ENCODE measurements at regions not wholly inside any gene's neighbourhood (a gene's known extent, or its start where the extent isn't known, plus 50 kb on each side); places are given as distances from the start of the nearest gene placed in this dataset.
"Not testable (repeated sequence)": the region's sequence is repeated elsewhere in the genome, so short reads cannot be mapped to it uniquely, and the experiment has no call there.

- no peaks in the 10 kb centered on the region for H3K79me2 ChIP-seq (ENCODE audit: control insufficient read depth, insufficient read depth, low read length, poor library complexity)
- no peaks in the 10 kb centered on the region for H3K79me1 ChIP-seq (ENCODE audit: low read length)
- H2AFZ ChIP-seq (ENCODE audit: insufficient read depth, low read length, poor library complexity) = no peak overlapping the region
- no peak overlapping the region for H4K8ac ChIP-seq (ENCODE audit: low read depth, low read length)
- no peak overlapping the region for H3K4me3 ChIP-seq (ENCODE audit: low read depth, low read length)
- no peaks in the 10 kb centered on the region for H3K9me3 ChIP-seq (ENCODE audit: insufficient read depth, low read depth, low read length)
- no peak overlapping the region for H3K23ac ChIP-seq (ENCODE audit: low read length)
- H3K4me2 ChIP-seq (ENCODE audit: low read length) = no peak overlapping the region
- no peak overlapping the region for H2BK120ac ChIP-seq (ENCODE audit: insufficient read depth, low read length, poor library complexity)
- no peak for DNase-seq
- no peak overlapping the region for H3K18ac ChIP-seq (ENCODE audit: low read length)
- no peak overlapping the region for H3K27ac ChIP-seq (ENCODE audit: low read depth, low read length)
- no peak overlapping the region for H2AK5ac ChIP-seq (ENCODE audit: low read length)
- no peak overlapping the region for H2BK12ac ChIP-seq (ENCODE audit: low read length)
- H3K27me3 ChIP-seq (ENCODE audit: insufficient read depth, low read length) = no peaks in the 10 kb centered on the region
- no peak overlapping the region for H3K14ac ChIP-seq (ENCODE audit: low read length)
- no peak overlapping the region for H3K9ac ChIP-seq (ENCODE audit: low read length)
- no peaks in the 10 kb centered on the region for H3K36me3 ChIP-seq (ENCODE audit: control insufficient read depth in 1 of 2, insufficient read depth in 2 of 2, low read length in 2 of 2)
- no peak overlapping the region for H4K91ac ChIP-seq (ENCODE audit: low read depth, low read length)
- H4K12ac ChIP-seq (ENCODE audit: low read depth, low read length) = no peak overlapping the region
- no peak overlapping the region for H3K4ac ChIP-seq (ENCODE audit: low read depth, low read length)
- no peaks in the 10 kb centered on the region for H3K4me1 ChIP-seq (ENCODE audit: control insufficient read depth in 1 of 2, insufficient read depth in 2 of 2, low read length in 2 of 2)
- no CpG with 5 or more reads among the region's 11 CpGs for WGBS (ENCODE audit: extremely low coverage, insufficient coverage, insufficient read length)
- no peak overlapping the region for H2BK5ac ChIP-seq (ENCODE audit: low read depth, low read length, poor library complexity)
These were observed 187.1 kb downstream of the TMEM114 start for GRCh38 chr16:8402981-8403843.

DNA sequence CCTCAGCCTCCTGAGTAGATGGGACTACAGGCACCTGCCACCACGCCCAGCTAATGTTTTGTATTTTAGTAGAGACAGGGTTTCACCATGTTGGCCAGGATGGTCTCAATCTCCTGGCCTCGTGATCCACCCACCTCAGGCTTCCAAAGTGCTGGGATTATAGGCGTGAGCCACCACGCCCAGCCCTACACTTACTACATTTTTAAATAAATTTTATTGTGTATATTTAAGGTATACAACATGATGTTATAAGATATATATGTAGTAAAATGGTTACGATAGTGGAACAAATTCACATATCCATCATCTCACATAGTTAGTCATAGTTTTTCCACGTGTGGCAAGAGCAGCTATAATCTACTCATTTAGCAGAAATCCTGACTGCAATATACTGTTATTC, 189.6 kb downstream of the TMEM114 start:
- not testable (repeated sequence) for H2BK12ac ChIP-seq (ENCODE audit: low read length); H3K79me1 ChIP-seq (ENCODE audit: low read length); H2AFZ ChIP-seq (ENCODE audit: insufficient read depth, low read length, poor library complexity); H3K23ac ChIP-seq (ENCODE audit: low read length); H3K79me2 ChIP-seq (ENCODE audit: control insufficient read depth, insufficient read depth, low read length, poor library complexity); H2AK5ac ChIP-seq (ENCODE audit: low read length); H3K4me2 ChIP-seq (ENCODE audit: low read length); H2BK120ac ChIP-seq (ENCODE audit: insufficient read depth, low read length, poor library complexity); H3K27me3 ChIP-seq (ENCODE audit: insufficient read depth, low read length); DNase-seq; H3K18ac ChIP-seq (ENCODE audit: low read length); H3K9me3 ChIP-seq (ENCODE audit: insufficient read depth, low read depth, low read length); H4K91ac ChIP-seq (ENCODE audit: low read depth, low read length); H3K4me1 ChIP-seq (ENCODE audit: control insufficient read depth in 1 of 2, insufficient read depth in 2 of 2, low read length in 2 of 2); H3K27ac ChIP-seq (ENCODE audit: low read depth, low read length); H4K8ac ChIP-seq (ENCODE audit: low read depth, low read length); H2BK5ac ChIP-seq (ENCODE audit: low read depth, low read length, poor library complexity); H4K12ac ChIP-seq (ENCODE audit: low read depth, low read length); H3K14ac ChIP-seq (ENCODE audit: low read length); H3K4me3 ChIP-seq (ENCODE audit: low read depth, low read length); H3K36me3 ChIP-seq (ENCODE audit: control insufficient read depth in 1 of 2, insufficient read depth in 2 of 2, low read length in 2 of 2); H3K9ac ChIP-seq (ENCODE audit: low read length); H3K4ac ChIP-seq (ENCODE audit: low read depth, low read length)
- no CpG with 5 or more reads among the region's 6 CpGs for WGBS (ENCODE audit: extremely low coverage, insufficient coverage, insufficient read length)

GRCh38 chr16:8398548-8398947, 191.8 kb downstream of the TMEM114 start:
- no peak overlapping the region for H3K4me2 ChIP-seq (ENCODE audit: low read length)
- H3K18ac ChIP-seq (ENCODE audit: low read length) = no peak overlapping the region
- H4K91ac ChIP-seq (ENCODE audit: low read depth, low read length) = no peak overlapping the region
- H3K4ac ChIP-seq (ENCODE audit: low read depth, low read length) = no peak overlapping the region
- no peak for DNase-seq
- H3K36me3 ChIP-seq (ENCODE audit: control insufficient read depth in 1 of 2, insufficient read depth in 2 of 2, low read length in 2 of 2) = no peaks in the 10 kb centered on the region
- no peaks in the 10 kb centered on the region for H3K4me1 ChIP-seq (ENCODE audit: control insufficient read depth in 1 of 2, insufficient read depth in 2 of 2, low read length in 2 of 2)
- H3K79me1 ChIP-seq (ENCODE audit: low read length) = no peaks in the 10 kb centered on the region
- no peaks in the 10 kb centered on the region for H3K79me2 ChIP-seq (ENCODE audit: control insufficient read depth, insufficient read depth, low read length, poor library complexity)
- no peak overlapping the region for H2BK12ac ChIP-seq (ENCODE audit: low read length)
- no peak overlapping the region for H3K9ac ChIP-seq (ENCODE audit: low read length)
- no peak overlapping the region for H2AK5ac ChIP-seq (ENCODE audit: low read length)
- no peak overlapping the region for H4K12ac ChIP-seq (ENCODE audit: low read depth, low read length)
- no peak overlapping the region for H2BK120ac ChIP-seq (ENCODE audit: insufficient read depth, low read length, poor library complexity)
- H3K23ac ChIP-seq (ENCODE audit: low read length) = no peak overlapping the region
- no CpG with 5 or more reads among the region's 2 CpGs for WGBS (ENCODE audit: extremely low coverage, insufficient coverage, insufficient read length)
- no peak overlapping the region for H3K4me3 ChIP-seq (ENCODE audit: low read depth, low read length)
- no peak overlapping the region for H3K14ac ChIP-seq (ENCODE audit: low read length)
- H2AFZ ChIP-seq (ENCODE audit: insufficient read depth, low read length, poor library complexity) = no peak overlapping the region
- H3K27me3 ChIP-seq (ENCODE audit: insufficient read depth, low read length) = no peaks in the 10 kb centered on the region
- no peak overlapping the region for H3K27ac ChIP-seq (ENCODE audit: low read depth, low read length)
- no peak overlapping the region for H4K8ac ChIP-seq (ENCODE audit: low read depth, low read length)
- no peak overlapping the region for H2BK5ac ChIP-seq (ENCODE audit: low read depth, low read length, poor library complexity)
- H3K9me3 ChIP-seq (ENCODE audit: insufficient read depth, low read depth, low read length) = no peaks in the 10 kb centered on the region

GRCh38 chr16:8397223-8397622, 193.1 kb downstream of the TMEM114 start:
- Histone ChIP-seq H4K91ac (ENCODE audit: low read depth, low read length) (no peak overlapping the region), H3K9me3 (ENCODE audit: insufficient read depth, low read depth, low read length) (no peaks in the 10 kb centered on the region), H2BK12ac (ENCODE audit: low read length) (no peak overlapping the region), H3K23ac (ENCODE audit: low read length) (no peak overlapping the region), H3K9ac (ENCODE audit: low read length) (no peak overlapping the region), H3K4ac (ENCODE audit: low read depth, low read length) (no peak overlapping the region), H3K18ac (ENCODE audit: low read length) (no peak overlapping the region), H3K79me1 (ENCODE audit: low read length) (no peaks in the 10 kb centered on the region), H3K4me3 (ENCODE audit: low read depth, low read length) (no peak overlapping the region), H2AK5ac (ENCODE audit: low read length) (no peak overlapping the region), H3K4me1 (ENCODE audit: control insufficient read depth in 1 of 2, insufficient read depth in 2 of 2, low read length in 2 of 2) (no peaks in the 10 kb centered on the region), H2AFZ (ENCODE audit: insufficient read depth, low read length, poor library complexity) (no peak overlapping the region), H3K27ac (ENCODE audit: low read depth, low read length) (no peak overlapping the region), H3K79me2 (ENCODE audit: control insufficient read depth, insufficient read depth, low read length, poor library complexity) (no peaks in the 10 kb centered on the region), H3K27me3 (ENCODE audit: insufficient read depth, low read length) (no peaks in the 10 kb centered on the region), H2BK5ac (ENCODE audit: low read depth, low read length, poor library complexity) (no peak overlapping the region), H4K8ac (ENCODE audit: low read depth, low read length) (no peak overlapping the region), H2BK120ac (ENCODE audit: insufficient read depth, low read length, poor library complexity) (no peak overlapping the region), H4K12ac (ENCODE audit: low read depth, low read length) (no peak overlapping the region), H3K36me3 (ENCODE audit: control insufficient read depth in 1 of 2, insufficient read depth in 2 of 2, low read length in 2 of 2) (no peaks in the 10 kb centered on the region), H3K4me2 (ENCODE audit: low read length) (no peak overlapping the region), H3K14ac (ENCODE audit: low read length) (no peak overlapping the region)
- DNase-seq = no peak
- WGBS (ENCODE audit: extremely low coverage, insufficient coverage, insufficient read length) = no CpG with 5 or more reads among the region's 5 CpGs

Data from trophoblast cell (in vitro differentiated cells and primary cell).